Activated B cell treated with CpG ODN at 0.5 μM for 24 hours (primary cell): ENCODE measurements at regions not wholly inside any gene's neighbourhood (a gene's known extent, or its start where the extent isn't known, plus 50 kb on each side); places are given as distances from the start of the nearest gene placed in this dataset.

ENCODE experiments used
- ATAC-seq: fragments of 200-7000 bp; cut with Tn5 transposase; one replicate; pipeline ENCODE4 v1.10.0; 2021; ENCODE audit warnings: low read depth, mild to moderate bottlenecking, moderate library complexity
- CTCF ChIA-PET: fragments of 350-600 bp; sonication (Branson Sonifier 250); formaldehyde crosslinking; loops from one replicate; lab custom pipeline; 2021; ENCODE audit warnings: antibody characterized with exemption; lab: Charles Lee
- POLR2A ChIA-PET: fragments of 350-600 bp; sonication (Branson Sonifier 250); formaldehyde crosslinking; loops from one replicate; lab custom pipeline; 2021; ENCODE audit warnings: antibody characterized with exemption; lab: Charles Lee
- DNase-seq: peaks from one replicate; pipeline ENCODE4 v3.0.0; 2022
- H3K27ac Mint-ChIP-seq: one replicate; pipeline ENCODE4 v1.8.0; 2020; ENCODE audit warnings: mixed read lengths
- H3K27me3 Mint-ChIP-seq: one replicate; pipeline ENCODE4 v1.8.0; 2021; ENCODE audit warnings: mixed read lengths
- H3K36me3 Mint-ChIP-seq: one replicate; pipeline ENCODE4 v1.8.0; 2021; ENCODE audit warnings: low read depth, mixed read lengths
- H3K4me1 Mint-ChIP-seq: one replicate; pipeline ENCODE4 v1.8.0; 2021; ENCODE audit warnings: mixed read lengths
- H3K4me3 Mint-ChIP-seq: one replicate; pipeline ENCODE4 v1.8.0; 2020; ENCODE audit warnings: mild to moderate bottlenecking, mixed read lengths
- H3K9me3 Mint-ChIP-seq: one replicate; pipeline ENCODE4 v1.8.0; 2020; ENCODE audit warnings: mixed read lengths
- CTCF ChIP-seq: fragments of 200-600 bp; IDR thresholded peaks from one replicate; pipeline ENCODE4 v1.8.0; 2022; ENCODE audit warnings: antibody characterized with exemption, mild to moderate bottlenecking
- intact Hi-C: fragments of 100-400 bp; cut with micrococcal nuclease; formaldehyde crosslinking; loops from one replicate; pipeline ENCODE4 v1.15.1; 2024

DNA sequence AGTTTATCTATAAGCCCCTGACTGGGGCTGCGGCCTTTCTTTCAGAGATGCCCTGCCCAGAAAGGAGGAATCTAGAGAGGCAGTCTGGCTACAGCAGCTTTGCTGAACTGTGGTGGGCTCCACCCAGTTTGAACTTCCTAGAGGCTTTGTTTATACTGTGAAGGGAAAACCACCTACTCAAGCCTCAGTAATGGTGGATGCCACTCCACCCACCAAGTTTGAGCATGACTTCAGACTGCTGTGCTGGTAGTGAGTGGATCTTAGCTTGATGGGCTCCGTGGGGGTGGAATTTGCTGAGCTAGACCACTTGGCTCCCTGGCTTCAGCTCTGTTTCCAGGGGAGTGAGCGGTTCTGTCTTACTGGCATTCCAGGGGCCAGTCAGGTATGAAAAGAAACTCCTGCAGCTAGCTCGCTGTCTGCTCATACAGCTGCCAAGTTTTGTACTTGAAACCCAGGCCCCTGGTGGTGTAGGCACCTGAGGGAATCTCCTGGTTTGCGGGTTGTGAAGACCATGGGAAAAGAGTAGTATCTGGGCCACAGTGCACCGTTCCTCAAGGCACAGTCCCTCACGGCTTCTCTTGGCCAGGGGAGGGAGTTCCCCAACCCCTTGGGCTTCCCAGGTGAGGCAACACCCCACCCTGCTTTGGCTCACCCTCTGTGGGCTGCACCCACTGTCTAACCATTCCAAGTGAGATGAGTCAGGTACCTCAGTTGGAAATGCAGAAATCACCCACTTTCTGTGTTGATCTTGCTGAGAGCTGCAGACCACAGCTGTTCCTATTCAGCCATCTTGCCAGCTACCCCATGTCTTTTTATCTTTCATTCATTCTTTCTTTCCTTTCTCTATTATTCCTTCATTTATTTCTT is 211.8 kb upstream of the C9orf72 start:
- no peaks in the 10 kb centered on the region for H3K4me1 Mint-ChIP-seq
- peaks cover 20% of the 10 kb centered on the region for H3K9me3 Mint-ChIP-seq
- no peak for ATAC-seq
- intact Hi-C loops = no loop called here
- TF ChIP-seq CTCF = no peak
- no peak for DNase-seq
- POLR2A ChIA-PET = no interaction called here
- no peak overlapping the region for H3K27ac Mint-ChIP-seq
- H3K4me3 Mint-ChIP-seq = no peak overlapping the region
- peaks cover 2% of the 10 kb centered on the region for H3K27me3 Mint-ChIP-seq
- CTCF ChIA-PET = no interaction called here
- no peaks in the 10 kb centered on the region for H3K36me3 Mint-ChIP-seq

DNA sequence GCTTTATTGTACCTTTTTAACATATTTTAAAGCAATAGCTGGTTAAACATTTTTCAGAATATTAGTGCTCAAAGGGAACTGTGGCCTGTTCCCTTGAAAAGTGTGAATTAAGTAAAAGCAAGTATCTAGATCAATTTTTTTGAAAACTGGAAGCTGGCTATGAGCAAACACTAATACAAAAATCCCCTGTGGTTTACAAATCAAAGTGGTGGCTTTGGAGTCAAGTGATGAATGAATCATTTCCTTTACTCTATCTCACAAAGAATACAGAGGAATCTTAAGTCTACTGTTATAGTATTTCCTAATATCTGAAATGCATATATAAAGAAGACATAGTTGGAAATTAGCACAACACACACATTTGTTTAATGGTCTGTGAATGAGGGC is 212.4 kb upstream of the C9orf72 start:
- no peak overlapping the region for H3K27ac Mint-ChIP-seq
- ChIA-PET POLR2A (no interaction called here), CTCF (no interaction called here)
- peaks cover 20% of the 10 kb centered on the region for H3K9me3 Mint-ChIP-seq
- peaks cover 2% of the 10 kb centered on the region for H3K27me3 Mint-ChIP-seq
- H3K36me3 Mint-ChIP-seq = no peaks in the 10 kb centered on the region
- DNase-seq = no peak
- H3K4me3 Mint-ChIP-seq = no peak overlapping the region
- TF ChIP-seq CTCF = no peak
- ATAC-seq = no peak
- H3K4me1 Mint-ChIP-seq = no peaks in the 10 kb centered on the region
- intact Hi-C loops = no loop called here

- no peaks in the 10 kb centered on the region for H3K4me1 Mint-ChIP-seq
- peaks cover 18% of the 10 kb centered on the region for H3K9me3 Mint-ChIP-seq
- no peaks in the 10 kb centered on the region for H3K36me3 Mint-ChIP-seq
- H3K27me3 Mint-ChIP-seq = peaks cover 2% of the 10 kb centered on the region
- TF ChIP-seq CTCF = no peak
- H3K4me3 Mint-ChIP-seq = no peak overlapping the region
- intact Hi-C loops = no loop called here
- ATAC-seq (no peak), DNase-seq (no peak)
- ChIA-PET CTCF (no interaction called here), POLR2A (no interaction called here)
- no peak overlapping the region for H3K27ac Mint-ChIP-seq
Measured at GRCh38 chr9:27787891-27788290, 214.6 kb upstream of the C9orf72 start.

DNA sequence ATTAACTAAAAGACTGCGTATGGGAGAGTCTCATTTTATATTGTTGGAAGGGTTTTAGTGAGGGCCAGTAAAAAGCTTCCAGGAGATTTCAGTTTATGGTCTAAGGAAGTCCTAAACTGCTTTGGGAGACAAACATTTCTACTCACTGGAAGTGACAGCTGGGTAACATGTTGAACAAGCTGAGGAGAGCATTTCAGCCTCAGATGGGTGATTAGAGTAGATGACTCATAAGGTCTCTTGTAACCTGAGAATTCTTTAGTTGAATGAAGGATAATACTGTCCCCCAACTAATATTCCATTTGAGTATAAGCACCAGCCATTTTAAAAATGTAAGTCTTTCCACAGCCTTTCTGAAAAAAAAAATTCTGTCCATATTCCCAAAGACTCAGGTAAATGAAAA is 218.0 kb upstream of the C9orf72 start:
- intact Hi-C loops = no loop called here
- no peak for TF ChIP-seq CTCF
- no peak for DNase-seq
- ChIA-PET CTCF (no interaction called here), POLR2A (no interaction called here)
- no peak overlapping the region for H3K4me3 Mint-ChIP-seq
- H3K4me1 Mint-ChIP-seq = no peaks in the 10 kb centered on the region
- no peaks in the 10 kb centered on the region for H3K36me3 Mint-ChIP-seq
- ATAC-seq = no peak
- no peaks in the 10 kb centered on the region for H3K27me3 Mint-ChIP-seq
- peaks cover 12% of the 10 kb centered on the region for H3K9me3 Mint-ChIP-seq
- no peak overlapping the region for H3K27ac Mint-ChIP-seq

GRCh38 chr9:27792971-27793689 is 219.8 kb upstream of the C9orf72 start:
- no peak for DNase-seq
- intact Hi-C loops = no loop called here
- Mint-ChIP-seq H3K4me1 (no peaks in the 10 kb centered on the region), H3K36me3 (no peaks in the 10 kb centered on the region), H3K27me3 (no peaks in the 10 kb centered on the region), H3K27ac (no peak overlapping the region), H3K9me3 (peaks cover 9% of the 10 kb centered on the region), H3K4me3 (no peak overlapping the region)
- ATAC-seq = no peak
- ChIA-PET POLR2A (no interaction called here), CTCF (no interaction called here)
- no peak for TF ChIP-seq CTCF
